Memory B cell (primary cell): ENCODE measurements at regions not wholly inside any gene's neighbourhood (a gene's known extent, or its start where the extent isn't known, plus 50 kb on each side); places are given as distances from the start of the nearest gene placed in this dataset.

Experiments
- ATAC-seq: fragments of 150-1000 bp; cut with Tn5 transposase; 2 replicates; pipeline ENCODE4 v1.10.0; 2021; ENCODE audit warnings: low read depth, mild to moderate bottlenecking, moderate library complexity
- DNase-seq, 2 donors: peaks; one replicate each; pipeline ENCODE4 v3.0.0; 2022; ENCODE audit warnings: low spot score in 2 of 2
- H3K27ac Mint-ChIP-seq: one replicate; pipeline ENCODE4 v1.8.0; 2022; ENCODE audit warnings: mild to moderate bottlenecking, moderate library complexity, mixed read lengths
- H3K27me3 Mint-ChIP-seq: one replicate; pipeline ENCODE4 v1.8.0; 2022; ENCODE audit warnings: mixed read lengths
- H3K36me3 Mint-ChIP-seq: one replicate; pipeline ENCODE4 v1.8.0; 2022; ENCODE audit warnings: mild to moderate bottlenecking, mixed read lengths
- H3K4me1 Mint-ChIP-seq: one replicate; pipeline ENCODE4 v1.8.0; 2022; ENCODE audit warnings: mixed read lengths
- H3K4me3 Mint-ChIP-seq: one replicate; pipeline ENCODE4 v1.8.0; 2022; ENCODE audit warnings: mild to moderate bottlenecking, moderate library complexity, mixed read lengths
- H3K9me3 Mint-ChIP-seq: one replicate; pipeline ENCODE4 v1.8.0; 2022; ENCODE audit warnings: mixed read lengths

DNA sequence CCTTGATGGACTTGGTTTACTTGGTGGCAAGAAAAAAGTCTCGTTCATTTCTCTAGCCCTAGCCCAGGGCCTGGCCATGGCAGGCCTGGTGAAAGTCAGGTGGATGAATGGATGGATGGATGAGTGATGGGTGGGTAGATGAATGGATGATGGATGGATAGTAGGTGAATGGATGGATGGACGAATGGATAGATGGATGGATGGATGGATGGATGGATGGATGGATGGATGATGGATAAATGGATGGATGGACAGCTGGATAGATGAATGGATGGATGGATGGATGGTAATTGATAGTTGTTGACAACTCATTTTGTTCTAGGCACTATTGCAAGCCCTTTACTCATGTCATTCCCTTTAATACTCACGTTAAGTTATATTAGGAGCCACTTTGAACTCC lies 86.1 kb upstream of the ANO1 start:
- peaks cover 8% of the 10 kb centered on the region for H3K9me3 Mint-ChIP-seq
- no peak overlapping the region for H3K4me3 Mint-ChIP-seq
- DNase-seq: no peak
- H3K27me3 Mint-ChIP-seq: peaks cover 25% of the 10 kb centered on the region
- H3K27ac Mint-ChIP-seq: no peak overlapping the region
- no peaks in the 10 kb centered on the region for H3K4me1 Mint-ChIP-seq
- no peaks in the 10 kb centered on the region for H3K36me3 Mint-ChIP-seq
- ATAC-seq: no peak

GRCh38 chr11:69992943-69993694 lies 85.0 kb upstream of the ANO1 start:
- no peak for DNase-seq
- Mint-ChIP-seq H3K27me3 (peaks cover 23% of the 10 kb centered on the region), H3K36me3 (no peaks in the 10 kb centered on the region), H3K27ac (no peak overlapping the region), H3K4me3 (no peak overlapping the region), H3K9me3 (peaks cover 8% of the 10 kb centered on the region), H3K4me1 (no peaks in the 10 kb centered on the region)
- ATAC-seq: no peak

DNA sequence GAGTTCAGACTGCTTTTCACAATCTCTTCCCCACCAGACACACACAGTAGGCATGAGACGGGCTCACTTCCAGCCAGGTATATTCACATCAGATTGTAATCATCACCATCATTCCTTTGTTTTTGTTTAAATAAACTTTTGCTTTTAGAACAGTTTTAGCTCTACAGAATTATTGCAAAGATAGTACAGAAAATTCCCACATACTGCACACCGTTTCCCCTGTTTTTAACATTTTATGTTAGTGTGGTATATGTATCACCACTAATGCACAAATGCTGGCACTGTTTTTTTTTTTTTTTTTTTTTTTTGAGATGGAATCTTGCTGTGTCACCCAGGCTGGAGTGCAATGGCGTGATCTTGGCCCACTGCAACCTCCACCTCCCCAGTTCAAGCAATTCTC lies 83.3 kb upstream of the ANO1 start:
- no peak for ATAC-seq

DNA sequence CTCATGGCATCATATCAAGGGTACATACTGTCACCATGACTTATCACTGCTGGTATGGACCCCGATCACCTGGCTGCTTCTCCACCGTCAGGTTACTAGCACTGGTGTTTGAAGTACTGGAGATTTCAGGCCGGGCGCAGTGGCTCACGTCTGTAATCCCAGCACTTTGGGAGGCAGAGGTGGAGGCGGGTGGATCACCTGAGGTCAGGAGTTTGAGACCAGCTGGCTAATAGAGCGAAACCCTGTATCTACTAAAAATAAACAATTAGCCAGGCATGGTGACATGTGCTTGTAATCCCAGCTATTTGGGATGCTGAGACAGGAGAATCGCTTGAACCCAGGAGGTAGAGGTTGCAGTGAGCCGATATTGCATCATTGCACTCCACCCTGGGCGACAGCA lies 82.4 kb upstream of the ANO1 start:
- Mint-ChIP-seq H3K36me3 (no peaks in the 10 kb centered on the region), H3K4me1 (no peaks in the 10 kb centered on the region), H3K9me3 (peaks cover 7% of the 10 kb centered on the region), H3K27me3 (peaks cover 16% of the 10 kb centered on the region), H3K4me3 (no peak overlapping the region), H3K27ac (no peak overlapping the region)
- ATAC-seq: no peak
- DNase-seq: no peak

More for the DNA sequence above, 83.3 kb upstream of the ANO1 start:
- DNase-seq: no peak
- no peaks in the 10 kb centered on the region for H3K36me3 Mint-ChIP-seq
- no peaks in the 10 kb centered on the region for H3K4me1 Mint-ChIP-seq
- H3K9me3 Mint-ChIP-seq: peaks cover 7% of the 10 kb centered on the region
- H3K27me3 Mint-ChIP-seq: peaks cover 13% of the 10 kb centered on the region
- H3K4me3 Mint-ChIP-seq: no peak overlapping the region
- H3K27ac Mint-ChIP-seq: no peak overlapping the region

DNA sequence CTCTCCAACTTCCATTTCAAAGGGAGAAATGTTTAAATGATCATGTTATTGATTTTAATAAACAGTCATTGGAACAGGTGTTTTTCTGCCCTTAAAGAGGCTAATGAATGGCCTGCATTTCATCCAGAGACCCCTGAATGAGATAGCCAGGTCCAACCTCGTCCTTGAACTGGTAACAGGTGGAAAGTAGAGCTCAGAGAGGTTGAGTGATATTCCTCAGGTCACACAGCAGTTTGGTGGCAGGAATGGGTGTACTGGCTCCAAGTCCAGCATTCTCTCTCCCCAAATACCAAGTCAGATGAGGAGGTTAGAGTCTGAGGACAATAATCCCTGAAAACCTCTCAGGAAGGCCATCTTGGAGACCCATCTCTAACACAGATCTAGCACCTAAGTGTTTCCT lies 81.7 kb upstream of the ANO1 start:
- no peak for ATAC-seq
- H3K4me1 Mint-ChIP-seq: no peaks in the 10 kb centered on the region
- no peak for DNase-seq
- H3K36me3 Mint-ChIP-seq: no peaks in the 10 kb centered on the region
- H3K27ac Mint-ChIP-seq: no peak overlapping the region
- H3K9me3 Mint-ChIP-seq: peaks cover 7% of the 10 kb centered on the region
- H3K4me3 Mint-ChIP-seq: no peak overlapping the region
- H3K27me3 Mint-ChIP-seq: peaks cover 16% of the 10 kb centered on the region

- ATAC-seq: no peak
- peaks cover 5% of the 10 kb centered on the region for H3K9me3 Mint-ChIP-seq
- H3K27me3 Mint-ChIP-seq: peaks cover 12% of the 10 kb centered on the region
- no peak overlapping the region for H3K4me3 Mint-ChIP-seq
- H3K4me1 Mint-ChIP-seq: no peaks in the 10 kb centered on the region
- H3K36me3 Mint-ChIP-seq: no peaks in the 10 kb centered on the region
- no peak for DNase-seq
- no peak overlapping the region for H3K27ac Mint-ChIP-seq
Observed at GRCh38 chr11:69997352-69997751, 80.8 kb upstream of the ANO1 start.

- Mint-ChIP-seq H3K4me1 (no peaks in the 10 kb centered on the region), H3K27me3 (peaks cover 5% of the 10 kb centered on the region), H3K9me3 (no peaks in the 10 kb centered on the region)
Observed at GRCh38 chr11:69999721-70000120, 78.4 kb upstream of the ANO1 start.

GRCh38 chr11:70000228-70000627 lies 77.9 kb upstream of the ANO1 start:
- DNase-seq: no peak
- Mint-ChIP-seq H3K27me3 (peaks cover 5% of the 10 kb centered on the region), H3K36me3 (no peaks in the 10 kb centered on the region), H3K4me3 (no peak overlapping the region), H3K27ac (no peak overlapping the region), H3K4me1 (no peaks in the 10 kb centered on the region), H3K9me3 (no peaks in the 10 kb centered on the region)
- no peak for ATAC-seq

More at GRCh38 chr11:69999721-70000120, 78.4 kb upstream of the ANO1 start:
- Mint-ChIP-seq H3K36me3 (no peaks in the 10 kb centered on the region), H3K4me3 (no peak overlapping the region), H3K27ac (no peak overlapping the region)
- DNase-seq: no peak
- no peak for ATAC-seq

- Mint-ChIP-seq H3K4me3 (no peak overlapping the region), H3K4me1 (no peaks in the 10 kb centered on the region), H3K27ac (no peak overlapping the region)
Observed at GRCh38 chr11:70001246-70001645, 76.9 kb upstream of the ANO1 start.

DNA sequence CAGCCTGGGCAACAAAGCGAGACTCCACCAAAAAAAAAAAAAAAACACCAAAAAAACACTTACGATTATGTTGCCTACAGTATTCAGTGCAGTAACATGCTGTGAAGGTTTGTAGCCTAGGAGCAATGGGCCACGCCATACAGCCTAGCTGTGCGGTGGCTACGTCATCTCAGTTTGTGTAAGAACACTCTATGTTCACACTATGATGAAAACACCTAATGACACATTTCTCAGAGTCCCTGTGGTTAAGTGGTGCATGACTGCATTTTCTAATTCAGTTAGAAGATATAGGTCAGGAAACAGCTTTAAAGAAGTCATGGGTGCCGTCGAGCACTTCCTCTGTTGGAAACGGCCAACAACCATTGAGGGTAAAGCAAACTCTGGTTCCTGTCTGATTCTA lies 75.7 kb upstream of the ANO1 start:
- H3K4me3 Mint-ChIP-seq: no peak overlapping the region
- DNase-seq (no peak), ATAC-seq (no peak)
- H3K27ac Mint-ChIP-seq: no peak overlapping the region
- H3K9me3 Mint-ChIP-seq: no peaks in the 10 kb centered on the region
- H3K36me3 Mint-ChIP-seq: no peaks in the 10 kb centered on the region
- peaks cover 5% of the 10 kb centered on the region for H3K27me3 Mint-ChIP-seq
- no peaks in the 10 kb centered on the region for H3K4me1 Mint-ChIP-seq

More at GRCh38 chr11:70001246-70001645, 76.9 kb upstream of the ANO1 start:
- ATAC-seq (no peak), DNase-seq (no peak)
- Mint-ChIP-seq H3K36me3 (no peaks in the 10 kb centered on the region), H3K9me3 (no peaks in the 10 kb centered on the region), H3K27me3 (peaks cover 5% of the 10 kb centered on the region)

GRCh38 chr11:70005107-70005818 lies 72.9 kb upstream of the ANO1 start:
- Mint-ChIP-seq H3K27ac (no peak overlapping the region), H3K27me3 (no peaks in the 10 kb centered on the region), H3K36me3 (no peaks in the 10 kb centered on the region), H3K4me1 (no peaks in the 10 kb centered on the region), H3K4me3 (no peak overlapping the region), H3K9me3 (no peaks in the 10 kb centered on the region)
- no peak for ATAC-seq
- no peak for DNase-seq

DNA sequence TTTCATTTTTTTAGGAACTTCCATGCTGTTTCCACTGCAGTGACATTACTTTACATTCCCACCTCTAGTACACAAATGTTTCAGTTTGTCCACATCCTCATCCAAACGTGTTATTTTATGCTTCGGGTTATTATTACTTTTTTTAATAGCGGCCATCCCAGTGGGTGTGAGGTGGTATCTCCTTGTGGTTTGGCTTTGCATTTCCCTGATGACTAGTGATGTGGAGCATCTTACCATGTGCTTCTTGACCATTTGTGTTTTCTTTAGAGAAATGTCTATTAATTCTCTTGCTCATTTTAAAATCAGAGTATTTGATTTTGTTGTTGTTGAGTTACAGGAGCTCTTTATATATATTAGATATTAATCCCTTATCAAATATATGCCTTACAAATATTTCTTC lies 70.3 kb upstream of the ANO1 start:
- H3K4me3 Mint-ChIP-seq: no peak overlapping the region
- H3K9me3 Mint-ChIP-seq: no peaks in the 10 kb centered on the region
- no peak for ATAC-seq
- H3K36me3 Mint-ChIP-seq: no peaks in the 10 kb centered on the region
- no peak overlapping the region for H3K27ac Mint-ChIP-seq
- no peak for DNase-seq
- no peaks in the 10 kb centered on the region for H3K27me3 Mint-ChIP-seq
- H3K4me1 Mint-ChIP-seq: no peaks in the 10 kb centered on the region

DNA sequence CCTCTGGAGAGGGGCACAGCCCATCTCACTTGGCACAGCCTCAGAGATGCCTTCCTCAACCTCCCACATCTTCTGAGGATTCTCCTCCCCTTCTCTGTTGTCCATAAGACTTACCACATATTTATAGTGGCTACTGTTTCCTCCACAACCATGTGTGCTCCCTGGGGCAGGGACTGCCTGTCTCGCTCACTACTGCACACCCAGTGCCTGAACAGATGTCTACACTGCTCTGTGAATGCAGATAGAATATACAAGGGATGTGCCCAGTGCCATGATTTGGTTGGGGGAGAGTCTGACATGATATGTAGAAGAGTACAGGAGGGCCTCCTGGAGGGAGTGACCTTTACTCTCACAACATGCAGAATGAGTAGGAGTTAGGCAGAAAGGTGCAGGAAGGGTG lies 67.3 kb upstream of the ANO1 start:
- H3K27me3 Mint-ChIP-seq: no peaks in the 10 kb centered on the region
- no peaks in the 10 kb centered on the region for H3K9me3 Mint-ChIP-seq
- H3K4me1 Mint-ChIP-seq: no peaks in the 10 kb centered on the region
- DNase-seq: no peak
- ATAC-seq: no peak
- H3K4me3 Mint-ChIP-seq: no peak overlapping the region
- H3K36me3 Mint-ChIP-seq: no peaks in the 10 kb centered on the region
- H3K27ac Mint-ChIP-seq: no peak overlapping the region

DNA sequence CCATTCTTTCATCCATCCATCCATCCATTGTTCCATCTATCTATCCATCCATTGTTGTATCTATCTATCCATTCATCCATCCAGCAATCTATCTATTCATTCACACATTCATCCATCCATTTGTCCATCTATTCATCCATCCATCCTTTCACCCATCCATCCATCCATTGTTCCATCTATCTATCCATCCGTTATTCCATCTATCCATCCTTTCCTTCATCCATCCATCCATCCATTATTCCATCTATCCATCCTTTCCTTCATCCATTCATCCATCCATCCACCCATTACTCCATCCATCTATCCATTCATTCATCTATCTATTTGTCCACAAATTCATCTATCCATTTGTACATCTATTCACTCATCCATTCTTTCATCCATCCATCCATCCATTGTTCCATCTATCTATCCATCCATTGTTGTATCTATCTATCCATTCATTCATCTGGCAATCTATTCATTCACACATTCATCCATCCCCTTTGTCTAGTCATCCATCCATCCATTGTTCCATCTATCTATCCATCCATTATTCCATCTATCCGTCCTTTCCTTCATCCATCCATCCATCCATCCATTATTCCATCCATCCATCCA lies 65.9 kb upstream of the ANO1 start:
- no peak overlapping the region for H3K27ac Mint-ChIP-seq
- no peaks in the 10 kb centered on the region for H3K9me3 Mint-ChIP-seq
- no peaks in the 10 kb centered on the region for H3K4me1 Mint-ChIP-seq
- H3K4me3 Mint-ChIP-seq: no peak overlapping the region
- H3K27me3 Mint-ChIP-seq: no peaks in the 10 kb centered on the region
- DNase-seq (no peak), ATAC-seq (no peak)
- no peaks in the 10 kb centered on the region for H3K36me3 Mint-ChIP-seq
